Renal cortical epithelial cell (primary cell): ENCODE measurements at regions not wholly inside any gene's neighbourhood (a gene's known extent, or its start where the extent isn't known, plus 50 kb on each side); places are given as distances from the start of the nearest gene placed in this dataset.
"Not testable (repeated sequence)": the region's sequence is repeated elsewhere in the genome, so short reads cannot be mapped to it uniquely, and the experiment has no call there.

ENCODE experiments used
- DNase-seq: peaks from one replicate; pipeline ENCODE4 v3.0.0-alpha.2; 2011; ENCODE audit warnings: low read depth

- DNase-seq, result no peak
These were observed 191.8 kb downstream of the TMEM200A start for GRCh38 chr6:130557481-130558112.

GRCh38 chr6:130558131-130558530 lies 192.3 kb downstream of the TMEM200A start:
- no peak for DNase-seq

GRCh38 chr6:130559166-130559565 lies 193.3 kb downstream of the TMEM200A start:
- DNase-seq, result no peak

- DNase-seq, result no peak
These were observed 194.4 kb downstream of the TMEM200A start for GRCh38 chr6:130560231-130560630.

- not testable (repeated sequence) for DNase-seq
These were observed 195.3 kb downstream of the TMEM200A start for GRCh38 chr6:130561159-130561558.

- DNase-seq, result no peak
These were observed 199.9 kb downstream of the TMEM200A start for GRCh38 chr6:130565696-130566095.

- DNase-seq, result no peak
These were observed 208.3 kb downstream of the TMEM200A start for GRCh38 chr6:130574146-130574545.

GRCh38 chr6:130575557-130575956 lies 209.7 kb downstream of the TMEM200A start:
- DNase-seq, result no peak

- peak; percentile 22 for DNase-seq
These were observed 210.2 kb downstream of the TMEM200A start for GRCh38 chr6:130575971-130576370.

GRCh38 chr6:130577178-130577919 lies 211.5 kb downstream of the TMEM200A start:
- peak; percentile 48 for DNase-seq

GRCh38 chr6:130578713-130579112 lies 212.9 kb downstream of the TMEM200A start:
- DNase-seq, result no peak

GRCh38 chr6:130583268-130583667 lies 217.5 kb downstream of the TMEM200A start:
- no peak for DNase-seq

- DNase-seq, result no peak
These were observed 219.8 kb downstream of the TMEM200A start for GRCh38 chr6:130585587-130585986.

- peak; percentile 60 for DNase-seq
These were observed 222.1 kb downstream of the TMEM200A start for GRCh38 chr6:130587778-130588520.

GRCh38 chr6:130593200-130593599 lies 227.4 kb downstream of the TMEM200A start:
- DNase-seq, result peak; percentile 18

- DNase-seq, result peak; percentile 64
These were observed 228.1 kb downstream of the TMEM200A start for GRCh38 chr6:130593948-130594347.

GRCh38 chr6:130598021-130598989 lies 228.9 kb upstream of the SMLR1 start:
- DNase-seq, result no peak

- peak; percentile 43 for DNase-seq
These were observed 226.3 kb upstream of the SMLR1 start for GRCh38 chr6:130600880-130601341.

- DNase-seq, result peak; percentile 97
These were observed 224.9 kb upstream of the SMLR1 start for GRCh38 chr6:130602151-130602770.

GRCh38 chr6:130603391-130603790 lies 223.8 kb upstream of the SMLR1 start:
- no peak for DNase-seq

- no peak for DNase-seq
These were observed 222.3 kb upstream of the SMLR1 start for GRCh38 chr6:130604841-130605399.
